ENCODE measurements at regions not wholly inside any gene's neighbourhood (a gene's known extent, or its start where the extent isn't known, plus 50 kb on each side); places are given as distances from the start of the nearest gene placed in this dataset.
"Not testable (repeated sequence)": the region's sequence is repeated elsewhere in the genome, so short reads cannot be mapped to it uniquely, and the experiment has no call there.

DNA sequence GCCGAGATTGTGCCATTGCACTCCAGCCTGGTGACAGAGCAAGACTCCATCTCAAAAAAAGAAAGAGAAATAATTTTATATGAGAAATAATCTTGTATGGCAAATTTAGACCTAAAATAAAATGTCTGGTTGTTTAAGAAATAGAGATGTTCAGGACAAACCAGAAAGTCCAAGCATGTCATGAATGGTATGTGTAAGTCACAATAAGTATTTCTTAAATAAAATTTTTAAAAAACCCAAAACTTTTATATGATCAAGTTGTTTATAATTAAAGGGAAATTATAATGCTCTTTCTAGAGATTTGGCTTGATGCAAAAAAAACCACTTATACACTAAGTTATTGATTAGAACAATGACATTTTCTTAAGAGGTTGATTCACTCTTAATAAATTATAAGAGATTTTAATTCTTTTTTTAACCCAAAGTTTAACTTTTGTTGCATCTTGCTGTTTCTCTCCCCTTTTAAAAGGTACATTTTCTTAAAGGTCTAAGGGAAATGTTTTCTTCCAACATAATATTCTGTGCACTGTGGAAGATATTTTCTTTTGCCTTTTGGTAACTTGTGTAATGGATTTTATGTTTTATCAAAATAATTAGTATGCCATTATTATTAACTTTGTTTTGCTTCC lies 105.7 kb downstream of the RTP4 start:
- Histone ChIP-seq H3K4me3 (ENCODE audit: low read depth, low read length) (no peak overlapping the region), H3K4me1 (ENCODE audit: control insufficient read depth, insufficient read depth, low read length) (no peaks in the 10 kb centered on the region), H3K9me3 (ENCODE audit: control insufficient read depth, insufficient read depth, low read depth, low read length) (no peaks in the 10 kb centered on the region), H3K27ac (ENCODE audit: extremely low read depth, low read depth, low read length) (no peak overlapping the region), H3K36me3 (ENCODE audit: control insufficient read depth in 2 of 2, insufficient read depth in 1 of 2, low read length in 2 of 2) (no peaks in the 10 kb centered on the region)
- no peak for TF ChIP-seq ZNF776 (tag by site-specific recombination; IDR thresholded peaks at IDR 0.05; ENCODE audit: borderline replicate concordance)
- TF ChIP-seq GLIS1 (tag by site-specific recombination; IDR thresholded peaks at IDR 0.05): no peak
- peak; percentile 99 for TF ChIP-seq SETDB1 (IDR thresholded peaks at IDR 0.05; ENCODE audit: insufficient read length, low read length)
- TF ChIP-seq, protein P1, sequence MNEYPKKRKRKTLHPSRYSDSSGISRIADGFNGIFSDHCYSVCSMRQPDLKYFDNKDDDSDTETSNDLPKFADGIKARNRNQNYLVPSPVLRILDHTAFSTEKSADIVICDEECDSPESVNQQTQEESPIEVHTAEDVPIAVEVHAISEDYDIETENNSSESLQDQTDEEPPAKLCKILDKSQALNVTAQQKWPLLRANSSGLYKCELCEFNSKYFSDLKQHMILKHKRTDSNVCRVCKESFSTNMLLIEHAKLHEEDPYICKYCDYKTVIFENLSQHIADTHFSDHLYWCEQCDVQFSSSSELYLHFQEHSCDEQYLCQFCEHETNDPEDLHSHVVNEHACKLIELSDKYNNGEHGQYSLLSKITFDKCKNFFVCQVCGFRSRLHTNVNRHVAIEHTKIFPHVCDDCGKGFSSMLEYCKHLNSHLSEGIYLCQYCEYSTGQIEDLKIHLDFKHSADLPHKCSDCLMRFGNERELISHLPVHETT (tag by site-specific recombination; IDR thresholded peaks at IDR 0.05): no peak
- TF ChIP-seq, protein P2, sequence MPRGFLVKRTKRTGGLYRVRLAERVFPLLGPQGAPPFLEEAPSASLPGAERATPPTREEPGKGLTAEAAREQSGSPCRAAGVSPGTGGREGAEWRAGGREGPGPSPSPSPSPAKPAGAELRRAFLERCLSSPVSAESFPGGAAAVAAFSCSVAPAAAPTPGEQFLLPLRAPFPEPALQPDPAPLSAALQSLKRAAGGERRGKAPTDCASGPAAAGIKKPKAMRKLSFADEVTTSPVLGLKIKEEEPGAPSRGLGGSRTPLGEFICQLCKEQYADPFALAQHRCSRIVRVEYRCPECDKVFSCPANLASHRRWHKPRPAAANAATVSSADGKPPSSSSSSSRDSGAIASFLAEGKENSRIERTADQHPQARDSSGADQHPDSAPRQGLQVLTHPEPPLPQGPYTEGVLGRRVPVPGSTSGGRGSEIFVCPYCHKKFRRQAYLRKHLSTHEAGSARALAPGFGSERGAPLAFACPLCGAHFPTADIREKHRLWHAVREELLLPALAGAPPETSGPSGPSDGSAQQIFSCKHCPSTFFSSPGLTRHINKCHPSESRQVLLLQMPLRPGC (tag by site-specific recombination; IDR thresholded peaks at IDR 0.05): no peak
- 0 out of 2 replicates have a peak, but pooled peaks have one; percentile 26 for TF ChIP-seq ZNF626 (tag by site-specific recombination; IDR thresholded peaks at IDR 0.05)
- no peak for TF ChIP-seq ZNF2 (tag by site-specific recombination; IDR thresholded peaks at IDR 0.05)
- no peak for TF ChIP-seq ZNF354C (tag by site-specific recombination; IDR thresholded peaks at IDR 0.05; ENCODE audit: borderline replicate concordance, low read depth)
- TF ChIP-seq, protein P3, sequence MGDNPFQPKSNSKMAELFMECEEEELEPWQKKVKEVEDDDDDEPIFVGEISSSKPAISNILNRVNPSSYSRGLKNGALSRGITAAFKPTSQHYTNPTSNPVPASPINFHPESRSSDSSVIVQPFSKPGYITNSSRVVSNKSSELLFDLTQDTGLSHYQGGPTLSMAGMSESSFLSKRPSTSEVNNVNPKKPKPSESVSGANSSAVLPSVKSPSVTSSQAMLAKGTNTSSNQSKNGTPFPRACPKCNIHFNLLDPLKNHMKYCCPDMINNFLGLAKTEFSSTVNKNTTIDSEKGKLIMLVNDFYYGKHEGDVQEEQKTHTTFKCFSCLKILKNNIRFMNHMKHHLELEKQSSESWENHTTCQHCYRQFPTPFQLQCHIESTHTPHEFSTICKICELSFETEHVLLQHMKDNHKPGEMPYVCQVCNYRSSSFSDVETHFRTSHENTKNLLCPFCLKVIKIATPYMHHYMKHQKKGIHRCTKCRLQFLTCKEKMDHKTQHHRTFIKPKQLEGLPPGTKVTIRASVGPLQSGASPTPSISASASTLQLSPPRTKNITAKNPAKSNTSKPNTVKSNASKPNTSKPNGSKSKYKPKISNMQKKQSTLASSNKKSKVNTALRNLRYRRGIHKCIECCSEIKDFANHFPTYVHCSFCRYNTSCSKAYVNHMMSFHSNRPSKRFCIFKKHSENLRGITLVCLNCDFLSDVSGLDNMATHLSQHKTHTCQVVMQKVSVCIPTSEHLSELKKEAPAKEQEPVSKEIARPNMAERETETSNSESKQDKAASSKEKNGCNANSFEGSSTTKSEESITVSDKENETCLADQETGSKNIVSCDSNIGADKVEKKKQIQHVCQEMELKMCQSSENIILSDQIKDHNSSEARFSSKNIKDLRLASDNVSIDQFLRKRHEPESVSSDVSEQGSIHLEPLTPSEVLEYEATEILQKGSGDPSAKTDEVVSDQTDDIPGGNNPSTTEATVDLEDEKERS (tag by site-specific recombination; IDR thresholded peaks at IDR 0.05): peak; percentile 81; the same call in 1 of the 2 replicates
- TF ChIP-seq ZNF549 (tag by site-specific recombination; IDR thresholded peaks at IDR 0.05): 0 out of 2 replicates have a peak, but pooled peaks have one; percentile 8
- TF ChIP-seq ZNF664 (tag by site-specific recombination; IDR thresholded peaks at IDR 0.05): peak; percentile 80
- TF ChIP-seq ZNF16 (tag by site-specific recombination; IDR thresholded peaks at IDR 0.05; ENCODE audit: low read depth): no peak
- ChIA-PET CTCF (no interaction called here), POLR2A (no interaction called here)

DNA sequence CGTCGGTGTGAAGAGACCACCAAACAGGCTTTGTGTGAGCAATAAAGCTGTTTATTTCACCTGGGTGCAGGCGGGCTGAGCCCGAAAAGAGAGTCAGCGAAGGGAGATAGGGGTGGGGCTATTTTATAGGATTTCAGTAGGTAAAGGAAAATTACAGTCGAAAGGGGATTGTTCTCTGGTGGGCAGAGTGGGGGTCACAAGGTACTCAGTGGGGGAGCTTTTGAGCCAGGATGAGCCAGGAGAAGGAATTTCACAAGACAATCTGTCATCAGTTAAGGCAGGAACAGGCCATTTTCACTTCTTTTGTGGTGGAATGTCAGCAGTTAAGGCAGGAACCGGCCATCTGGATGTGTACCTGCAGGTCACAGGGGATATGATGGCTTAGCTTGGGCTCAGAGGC lies 98.1 kb downstream of the RTP4 start:
- CTCF ChIA-PET: interaction anchor here (0.6 kb wide), 1 partner anchor 152 kb away, joined by 4 read pairs; no protein-coding TSS in a partner anchor
- H3K27ac ChIP-seq (ENCODE audit: extremely low read depth, low read depth, low read length); POLR2A ChIA-PET; H3K4me3 ChIP-seq (ENCODE audit: low read depth, low read length); H3K9me3 ChIP-seq (ENCODE audit: control insufficient read depth, insufficient read depth, low read depth, low read length); H3K36me3 ChIP-seq (ENCODE audit: control insufficient read depth in 2 of 2, insufficient read depth in 1 of 2, low read length in 2 of 2); H3K4me1 ChIP-seq (ENCODE audit: control insufficient read depth, insufficient read depth, low read length): not testable (repeated sequence)

DNA sequence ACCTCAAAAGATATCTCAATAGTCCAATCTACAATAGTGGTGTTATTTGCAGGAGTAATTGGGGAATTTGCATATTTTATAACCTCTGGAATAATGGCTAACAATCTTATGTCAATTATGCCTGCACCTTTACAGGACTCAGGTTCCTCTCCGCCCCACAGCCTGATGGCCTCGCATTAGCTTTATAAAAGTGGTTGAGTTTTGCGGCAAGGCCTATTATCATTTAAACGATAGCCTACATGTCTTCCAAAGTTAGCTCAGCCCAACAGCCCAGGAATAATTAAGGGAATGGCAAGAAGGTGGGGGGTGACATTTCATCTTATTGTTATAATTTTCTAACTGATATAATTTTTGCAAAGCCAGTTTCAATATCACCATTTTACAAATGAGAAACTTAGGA lies 97.3 kb downstream of the RTP4 start:
- POLR2A ChIA-PET: no interaction called here
- CTCF ChIA-PET: no interaction called here
- no peaks in the 10 kb centered on the region for H3K4me1 ChIP-seq (ENCODE audit: control insufficient read depth, insufficient read depth, low read length)
- no peaks in the 10 kb centered on the region for H3K9me3 ChIP-seq (ENCODE audit: control insufficient read depth, insufficient read depth, low read depth, low read length)
- H3K27ac ChIP-seq (ENCODE audit: extremely low read depth, low read depth, low read length): no peak overlapping the region
- H3K4me3 ChIP-seq (ENCODE audit: low read depth, low read length): no peak overlapping the region
- H3K36me3 ChIP-seq (ENCODE audit: control insufficient read depth in 2 of 2, insufficient read depth in 1 of 2, low read length in 2 of 2): no peaks in the 10 kb centered on the region
- TF ChIP-seq, protein P4, sequence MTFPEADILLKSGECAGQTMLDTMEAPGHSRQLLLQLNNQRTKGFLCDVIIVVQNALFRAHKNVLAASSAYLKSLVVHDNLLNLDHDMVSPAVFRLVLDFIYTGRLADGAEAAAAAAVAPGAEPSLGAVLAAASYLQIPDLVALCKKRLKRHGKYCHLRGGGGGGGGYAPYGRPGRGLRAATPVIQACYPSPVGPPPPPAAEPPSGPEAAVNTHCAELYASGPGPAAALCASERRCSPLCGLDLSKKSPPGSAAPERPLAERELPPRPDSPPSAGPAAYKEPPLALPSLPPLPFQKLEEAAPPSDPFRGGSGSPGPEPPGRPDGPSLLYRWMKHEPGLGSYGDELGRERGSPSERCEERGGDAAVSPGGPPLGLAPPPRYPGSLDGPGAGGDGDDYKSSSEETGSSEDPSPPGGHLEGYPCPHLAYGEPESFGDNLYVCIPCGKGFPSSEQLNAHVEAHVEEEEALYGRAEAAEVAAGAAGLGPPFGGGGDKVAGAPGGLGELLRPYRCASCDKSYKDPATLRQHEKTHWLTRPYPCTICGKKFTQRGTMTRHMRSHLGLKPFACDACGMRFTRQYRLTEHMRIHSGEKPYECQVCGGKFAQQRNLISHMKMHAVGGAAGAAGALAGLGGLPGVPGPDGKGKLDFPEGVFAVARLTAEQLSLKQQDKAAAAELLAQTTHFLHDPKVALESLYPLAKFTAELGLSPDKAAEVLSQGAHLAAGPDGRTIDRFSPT (tag by site-specific recombination; IDR thresholded peaks at IDR 0.05): no peak
- no peak for TF ChIP-seq ZNF341 (tag by site-specific recombination; IDR thresholded peaks at IDR 0.05; ENCODE audit: low read depth)
- TF ChIP-seq ZBTB8A (tag by site-specific recombination; IDR thresholded peaks at IDR 0.05): no peak
- TF ChIP-seq ZSCAN23 (tag by site-specific recombination; IDR thresholded peaks at IDR 0.05): no peak
- TF ChIP-seq, protein P5, sequence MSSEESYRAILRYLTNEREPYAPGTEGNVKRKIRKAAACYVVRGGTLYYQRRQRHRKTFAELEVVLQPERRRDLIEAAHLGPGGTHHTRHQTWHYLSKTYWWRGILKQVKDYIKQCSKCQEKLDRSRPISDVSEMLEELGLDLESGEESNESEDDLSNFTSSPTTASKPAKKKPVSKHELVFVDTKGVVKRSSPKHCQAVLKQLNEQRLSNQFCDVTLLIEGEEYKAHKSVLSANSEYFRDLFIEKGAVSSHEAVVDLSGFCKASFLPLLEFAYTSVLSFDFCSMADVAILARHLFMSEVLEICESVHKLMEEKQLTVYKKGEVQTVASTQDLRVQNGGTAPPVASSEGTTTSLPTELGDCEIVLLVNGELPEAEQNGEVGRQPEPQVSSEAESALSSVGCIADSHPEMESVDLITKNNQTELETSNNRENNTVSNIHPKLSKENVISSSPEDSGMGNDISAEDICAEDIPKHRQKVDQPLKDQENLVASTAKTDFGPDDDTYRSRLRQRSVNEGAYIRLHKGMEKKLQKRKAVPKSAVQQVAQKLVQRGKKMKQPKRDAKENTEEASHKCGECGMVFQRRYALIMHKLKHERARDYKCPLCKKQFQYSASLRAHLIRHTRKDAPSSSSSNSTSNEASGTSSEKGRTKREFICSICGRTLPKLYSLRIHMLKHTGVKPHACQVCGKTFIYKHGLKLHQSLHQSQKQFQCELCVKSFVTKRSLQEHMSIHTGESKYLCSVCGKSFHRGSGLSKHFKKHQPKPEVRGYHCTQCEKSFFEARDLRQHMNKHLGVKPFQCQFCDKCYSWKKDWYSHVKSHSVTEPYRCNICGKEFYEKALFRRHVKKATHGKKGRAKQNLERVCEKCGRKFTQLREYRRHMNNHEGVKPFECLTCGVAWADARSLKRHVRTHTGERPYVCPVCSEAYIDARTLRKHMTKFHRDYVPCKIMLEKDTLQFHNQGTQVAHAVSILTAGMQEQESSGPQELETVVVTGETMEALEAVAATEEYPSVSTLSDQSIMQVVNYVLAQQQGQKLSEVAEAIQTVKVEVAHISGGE (tag by site-specific recombination; conservative IDR thresholded peaks at IDR 0.05; ENCODE audit: low read depth): no peak
- TF ChIP-seq ZNF19 (tag by site-specific recombination; IDR thresholded peaks at IDR 0.05; ENCODE audit: low read depth): no peak
- TF ChIP-seq ZNF404 (tag by site-specific recombination; IDR thresholded peaks at IDR 0.05): no peak

Measured in HEK293 (cell line).